Endometrial microvascular endothelial cells (primary cell): ENCODE measurements at regions not wholly inside any gene's neighbourhood (a gene's known extent, or its start where the extent isn't known, plus 50 kb on each side); places are given as distances from the start of the nearest gene placed in this dataset.

ENCODE experiments used
- in situ Hi-C: cut with HindIII; loops from 2 replicates; pipeline ENCODE4 v1.10.0; 2017; ENCODE audit warnings: low sequenced_read_pairs, low pct_unique_long_range_greater_than_20kb; ENCODE audit errors: inconsistent ontology term

- in situ Hi-C loops, result no loop called here
Observed at GRCh38 chr2:157182834-157183396, 74.6 kb upstream of the GALNT5 start.

DNA sequence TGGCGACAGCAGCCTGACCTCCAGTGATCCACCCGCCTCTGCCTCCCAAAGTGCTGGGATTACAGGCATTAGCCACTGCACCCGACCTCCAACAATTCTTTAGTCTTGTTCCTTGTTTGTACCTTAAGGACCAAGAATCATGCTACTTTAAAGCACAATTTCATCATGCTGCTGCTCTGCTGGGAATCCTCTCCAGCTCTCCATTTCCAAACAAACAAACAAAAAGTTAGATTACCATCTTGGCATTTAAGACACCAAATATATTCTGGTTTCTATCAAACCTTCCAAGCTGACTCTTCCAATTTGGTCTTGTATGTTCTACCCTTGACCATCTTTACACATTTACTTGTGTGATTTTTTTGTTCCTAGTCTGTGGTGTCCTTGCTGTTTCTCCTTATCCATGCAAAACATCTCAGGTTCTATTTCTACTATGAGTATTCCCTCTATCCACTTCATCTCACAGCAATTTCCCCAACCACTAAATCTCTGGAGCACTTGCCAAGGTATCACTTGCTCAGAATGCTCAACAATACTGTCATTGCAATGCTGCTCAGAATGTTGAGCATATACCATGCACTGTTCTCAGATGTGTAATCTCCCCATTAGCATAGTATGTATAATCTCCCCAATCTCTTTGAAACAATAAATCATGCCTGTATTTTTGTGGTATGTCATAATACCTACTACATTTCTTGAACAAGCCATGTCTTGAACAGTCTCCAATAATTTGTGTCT lies 73.2 kb upstream of the GALNT5 start:
- in situ Hi-C loops, result no loop called here

GRCh38 chr2:157185476-157186227 lies 71.9 kb upstream of the GALNT5 start:
- in situ Hi-C loops, result no loop called here

- in situ Hi-C loops, result no loop called here
Observed at GRCh38 chr2:157190151-157190550, 67.4 kb upstream of the GALNT5 start.

- in situ Hi-C loops, result no loop called here
Observed at GRCh38 chr2:157191186-157191585, 66.3 kb upstream of the GALNT5 start.

- in situ Hi-C loops, result no loop called here
Observed at GRCh38 chr2:157192445-157193423, 64.8 kb upstream of the GALNT5 start.

- in situ Hi-C loops, result no loop called here
Observed at GRCh38 chr2:157193461-157193860, 64.0 kb upstream of the GALNT5 start.

- in situ Hi-C loops, result no loop called here
Observed at GRCh38 chr2:157194097-157194688, 63.3 kb upstream of the GALNT5 start.

GRCh38 chr2:157194844-157195243 lies 62.7 kb upstream of the GALNT5 start:
- in situ Hi-C loops, result no loop called here

DNA sequence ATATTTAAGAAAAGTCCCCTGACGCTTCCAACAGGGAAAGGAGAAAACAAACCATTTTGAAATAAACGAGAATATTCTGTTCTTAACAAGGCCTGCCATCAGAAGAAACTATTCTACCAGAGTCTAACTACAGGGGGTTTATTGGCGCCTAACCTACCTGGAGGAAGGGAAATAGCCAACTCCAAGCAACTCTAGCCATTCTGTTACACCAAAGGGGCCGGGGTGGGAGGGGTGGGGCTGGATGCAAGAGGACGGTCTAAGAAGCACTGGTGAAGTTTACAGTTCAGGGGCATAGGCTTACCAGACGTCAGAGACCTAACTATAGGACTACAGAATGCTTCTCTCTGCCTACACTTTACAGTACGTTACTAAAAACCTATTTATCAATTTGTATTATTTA lies 60.5 kb upstream of the GALNT5 start:
- in situ Hi-C loops, result no loop called here

- in situ Hi-C loops, result no loop called here
Observed at GRCh38 chr2:157197848-157198247, 59.7 kb upstream of the GALNT5 start.

DNA sequence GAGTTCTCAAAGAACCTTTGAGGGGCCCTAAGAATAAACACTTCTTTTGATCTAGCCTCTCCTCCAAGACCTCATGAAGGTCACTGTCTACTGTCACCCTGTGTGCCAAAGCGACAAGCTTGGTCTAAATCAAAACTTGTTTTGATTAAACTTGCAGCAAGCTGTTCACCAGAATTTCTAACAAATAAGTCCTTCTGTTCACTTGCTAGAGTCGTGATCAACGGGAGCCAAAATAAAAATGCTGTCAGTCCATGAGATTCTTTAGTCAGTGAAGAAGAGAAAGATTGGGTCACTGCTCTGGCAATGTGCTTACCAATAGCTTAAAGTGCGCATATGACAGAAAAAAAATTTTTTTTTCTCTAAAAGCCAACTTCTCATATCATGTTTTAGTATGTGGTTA lies 53.9 kb upstream of the GALNT5 start:
- in situ Hi-C loops, result no loop called here

GRCh38 chr2:157204401-157204800 lies 53.1 kb upstream of the GALNT5 start:
- in situ Hi-C loops, result no loop called here

- in situ Hi-C loops, result no loop called here
Observed at GRCh38 chr2:157206916-157207315, 50.6 kb upstream of the GALNT5 start.
